ENCODE measurements at regions not wholly inside any gene's neighbourhood (a gene's known extent, or its start where the extent isn't known, plus 50 kb on each side); places are given as distances from the start of the nearest gene placed in this dataset.

GRCh38 chr1:69292833-69293232 lies 274.9 kb upstream of the LRRC7 start:
- no peak for DNase-seq (ENCODE audit: low read depth)
- TF ChIP-seq CTCF (conservative IDR thresholded peaks at IDR 0.05; ENCODE audit: low read depth, low read length): no peak
- no peak overlapping the region for H3K4me3 ChIP-seq (ENCODE audit: low read length)

GRCh38 chr1:69294171-69294570 lies 273.6 kb upstream of the LRRC7 start:
- TF ChIP-seq CTCF (conservative IDR thresholded peaks at IDR 0.05; ENCODE audit: low read depth, low read length): no peak
- no peak for DNase-seq (ENCODE audit: low read depth)
- H3K4me3 ChIP-seq (ENCODE audit: low read length): no peak overlapping the region

DNA sequence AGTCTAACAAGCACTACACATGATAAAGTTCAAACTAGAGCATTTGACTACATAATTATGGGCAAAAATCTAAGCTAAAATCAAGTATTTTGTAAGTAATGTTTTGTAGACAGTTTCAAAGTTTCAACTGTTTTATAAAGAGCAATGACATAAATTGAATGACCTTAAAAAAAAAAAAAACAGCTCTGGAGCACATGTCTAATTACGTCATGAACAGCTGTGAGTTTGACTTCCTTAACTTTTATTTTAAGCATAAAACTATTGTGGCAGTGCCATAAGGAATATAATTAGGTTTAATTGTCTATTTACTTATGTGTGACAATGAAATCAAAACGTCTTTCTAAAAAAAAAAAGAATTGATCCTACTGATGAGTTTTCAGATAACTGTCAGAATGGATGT lies 272.5 kb upstream of the LRRC7 start:
- no peak for DNase-seq (ENCODE audit: low read depth)
- no peak for TF ChIP-seq CTCF (conservative IDR thresholded peaks at IDR 0.05; ENCODE audit: low read depth, low read length)

DNA sequence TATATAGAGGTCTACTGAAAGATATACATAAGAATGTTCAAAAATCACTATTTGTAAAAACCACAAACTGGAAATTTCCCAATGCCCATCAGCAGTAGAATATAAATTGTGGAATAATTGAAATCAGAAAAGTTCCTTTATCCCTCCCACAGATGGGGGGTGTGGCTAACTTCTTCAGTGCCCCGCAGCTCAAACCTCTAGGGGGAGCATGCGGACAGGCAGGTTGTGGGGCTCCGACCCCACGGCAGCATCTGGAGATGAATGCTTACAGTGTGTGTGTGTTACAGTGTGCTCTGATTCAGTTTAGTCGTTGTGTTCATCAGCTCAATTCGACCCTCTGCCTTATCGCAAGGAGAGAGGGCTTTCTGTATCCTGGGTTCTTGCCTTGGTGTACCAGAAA lies 262.1 kb upstream of the LRRC7 start:
- TF ChIP-seq CTCF (conservative IDR thresholded peaks at IDR 0.05; ENCODE audit: low read depth, low read length): peak; percentile 26
- no peak for DNase-seq (ENCODE audit: low read depth)
- H3K4me3 ChIP-seq (ENCODE audit: low read length): no peak overlapping the region

More for the DNA sequence above, 272.5 kb upstream of the LRRC7 start:
- H3K4me3 ChIP-seq (ENCODE audit: low read length): no peak overlapping the region

- no peak overlapping the region for H3K4me3 ChIP-seq (ENCODE audit: low read length)
- no peak for TF ChIP-seq CTCF (conservative IDR thresholded peaks at IDR 0.05; ENCODE audit: low read depth, low read length)
- no peak for DNase-seq (ENCODE audit: low read depth)
Measured at GRCh38 chr1:69312055-69312732, 255.5 kb upstream of the LRRC7 start.

DNA sequence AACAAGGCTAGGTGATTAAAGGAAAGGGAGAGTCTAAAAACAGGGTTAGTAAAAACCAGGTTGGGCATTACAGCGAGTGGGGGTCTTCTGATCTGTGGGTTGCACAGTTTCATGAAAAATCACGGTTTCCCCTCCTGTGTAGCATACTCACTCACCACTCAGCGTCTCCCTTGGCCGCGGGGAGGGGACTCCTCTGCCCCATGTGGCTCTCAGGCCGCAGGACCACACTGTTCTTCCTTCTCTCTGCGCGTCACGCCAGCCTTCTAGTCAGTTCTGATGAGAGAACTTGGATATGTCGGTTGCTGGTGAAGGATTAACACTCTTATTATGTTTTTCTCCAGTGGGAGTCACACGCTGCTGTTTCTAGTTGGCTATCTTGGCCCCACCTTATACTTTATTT lies 254.6 kb upstream of the LRRC7 start:
- H3K4me3 ChIP-seq (ENCODE audit: low read length): no peak overlapping the region
- no peak for DNase-seq (ENCODE audit: low read depth)
- TF ChIP-seq CTCF (conservative IDR thresholded peaks at IDR 0.05; ENCODE audit: low read depth, low read length): no peak

DNA sequence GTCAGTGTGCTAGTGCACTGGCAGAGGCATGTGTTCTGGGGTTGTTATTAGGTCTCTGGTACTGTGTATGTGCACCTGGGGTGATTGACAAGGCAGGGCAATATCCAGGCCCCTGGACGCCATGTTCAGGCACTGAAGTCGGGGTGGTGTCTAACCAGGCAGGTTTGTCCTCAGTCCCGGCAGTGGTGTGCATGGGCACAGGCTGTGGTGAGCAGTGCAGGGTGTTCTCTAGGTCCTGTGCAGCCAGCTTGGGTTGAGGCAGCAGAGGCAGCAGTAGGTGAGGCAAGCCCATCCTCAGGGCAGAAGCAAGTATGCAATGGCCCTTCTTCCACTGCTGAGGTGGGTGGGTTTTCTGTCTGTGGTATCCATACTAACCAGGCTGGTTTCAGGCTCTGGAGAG lies 252.3 kb upstream of the LRRC7 start:
- H3K4me3 ChIP-seq (ENCODE audit: low read length): no peak overlapping the region
- no peak for TF ChIP-seq CTCF (conservative IDR thresholded peaks at IDR 0.05; ENCODE audit: low read depth, low read length)
- DNase-seq (ENCODE audit: low read depth): no peak

Measured in retinal pigment epithelial cell (primary cell).